Naive thymus-derived CD8-positive, alpha-beta T cell (primary cell): ENCODE measurements at regions not wholly inside any gene's neighbourhood (a gene's known extent, or its start where the extent isn't known, plus 50 kb on each side); places are given as distances from the start of the nearest gene placed in this dataset.
"Not testable (repeated sequence)": the region's sequence is repeated elsewhere in the genome, so short reads cannot be mapped to it uniquely, and the experiment has no call there.

Source experiments
- ATAC-seq, 2 donors: fragments of 150-1000 bp; cut with Tn5 transposase in 1 of 2; sonication (Bioruptor Pico), chemical (Tn5 transposase) in 1 of 2; 1 replicate in 1 of 2; 2 replicates in 1 of 2; pipeline ENCODE4 v1.10.0; 2021; ENCODE audit warnings: mild to moderate bottlenecking in 2 of 2, moderate library complexity in 2 of 2
- POLR2A ChIA-PET: fragments of 350-600 bp; sonication (Branson Sonifier 250); formaldehyde crosslinking; loops from one replicate; lab custom pipeline; 2021; ENCODE audit warnings: antibody characterized with exemption; lab: Charles Lee
- DNase-seq, 10 donors: peaks; one replicate each; pipeline versions ENCODE4 v3.0.0 to v3.0.0-alpha.2; 2020 to 2022
- H3K27ac Mint-ChIP-seq, 10 donors: one replicate each; pipeline ENCODE4 v1.8.0; 2020 to 2022; ENCODE audit warnings: mild to moderate bottlenecking in 10 of 10, mixed read lengths in 10 of 10, moderate library complexity in 4 of 10, inconsistent platforms in 1 of 10
- H3K27me3 Mint-ChIP-seq, 5 donors: one replicate each; pipeline ENCODE4 v1.8.0; 2021 to 2022; ENCODE audit warnings: mixed read lengths in 5 of 5
- H3K36me3 Mint-ChIP-seq, 3 donors: one replicate each; pipeline ENCODE4 v1.8.0; 2020 to 2022; ENCODE audit warnings: mixed read lengths in 3 of 3, mild to moderate bottlenecking in 2 of 3, inconsistent platforms in 1 of 3
- H3K4me1 Mint-ChIP-seq, 4 donors: one replicate each; pipeline ENCODE4 v1.8.0; 2021 to 2022; ENCODE audit warnings: mixed read lengths in 4 of 4
- H3K4me3 Mint-ChIP-seq, 10 donors: one replicate each; pipeline ENCODE4 v1.8.0; 2020 to 2022; ENCODE audit warnings: mild to moderate bottlenecking in 10 of 10, mixed read lengths in 10 of 10, moderate library complexity in 6 of 10, inconsistent platforms in 1 of 10
- H3K9me3 Mint-ChIP-seq, 9 donors: one replicate each; pipeline ENCODE4 v1.8.0; 2020 to 2022; ENCODE audit warnings: mixed read lengths in 9 of 9, mild to moderate bottlenecking in 3 of 9, inconsistent platforms in 1 of 9, moderate library complexity in 1 of 9

DNA sequence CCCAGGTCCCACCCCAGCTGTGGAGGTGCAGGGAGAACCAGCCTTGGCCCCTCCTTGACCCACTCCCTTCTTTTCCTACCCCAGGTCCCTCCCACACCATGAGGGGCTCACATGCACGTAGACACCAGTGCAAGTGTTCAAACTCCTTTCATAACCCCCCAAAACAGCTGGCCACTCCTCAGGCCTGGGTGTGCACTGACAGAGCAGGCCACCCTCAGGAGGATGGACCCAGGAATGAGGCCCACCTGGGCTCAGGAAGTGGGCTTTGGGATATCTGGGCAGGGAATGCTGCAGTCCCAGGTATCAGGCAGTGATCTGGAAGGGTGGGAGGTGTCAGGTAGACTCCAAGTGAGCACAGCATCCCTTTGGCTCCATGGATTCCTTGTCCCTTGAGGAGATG lies 723.8 kb downstream of the MATN1 start:
- peaks cover 0 to 17% (median 3%) of the 10 kb centered on the region in 5 donors for H3K27me3 Mint-ChIP-seq
- no peak for ATAC-seq
- H3K27ac Mint-ChIP-seq, result no peak overlapping the region
- H3K4me1 Mint-ChIP-seq, result peaks cover 0 to 3% (median 0%) of the 10 kb centered on the region in 4 donors
- peaks cover under 1 to 20% (median 13%) of the 10 kb centered on the region in 9 donors for H3K9me3 Mint-ChIP-seq
- DNase-seq, result no peak
- POLR2A ChIA-PET, result no interaction called here
- H3K4me3 Mint-ChIP-seq, result no peak overlapping the region
- H3K36me3 Mint-ChIP-seq, result peaks cover 0 to 15% (median 0%) of the 10 kb centered on the region in 3 donors

DNA sequence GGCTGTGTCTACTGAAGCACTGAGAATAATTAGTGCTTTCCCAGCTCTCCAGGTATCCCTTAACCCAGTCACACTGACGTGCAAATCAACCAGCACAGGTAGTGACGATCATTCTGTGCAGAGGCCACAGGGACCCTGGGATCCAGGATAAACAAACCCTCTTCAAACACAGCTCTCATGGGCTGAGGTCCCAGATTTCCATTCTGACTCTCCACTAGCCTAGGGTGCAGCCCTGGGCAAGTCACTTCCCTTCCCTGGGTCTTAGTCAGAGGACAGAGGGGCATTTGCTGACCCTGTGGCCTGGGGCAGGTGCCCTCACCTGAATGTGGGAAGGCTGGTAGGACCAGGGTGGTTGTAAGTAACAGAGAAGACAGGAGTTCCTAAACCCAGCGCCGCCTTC lies 724.7 kb downstream of the MATN1 start:
- Mint-ChIP-seq H3K27me3 (peaks cover 0 to 17% (median 3%) of the 10 kb centered on the region in 5 donors), H3K27ac (no peak overlapping the region), H3K9me3 (peaks cover 6 to 29% (median 21%) of the 10 kb centered on the region in 9 donors), H3K36me3 (peaks cover 0 to 15% (median 0%) of the 10 kb centered on the region in 3 donors), H3K4me3 (no peak overlapping the region), H3K4me1 (peaks cover 0 to 3% (median 0%) of the 10 kb centered on the region in 4 donors)
- POLR2A ChIA-PET, result no interaction called here
- no peak for ATAC-seq
- no peak for DNase-seq

DNA sequence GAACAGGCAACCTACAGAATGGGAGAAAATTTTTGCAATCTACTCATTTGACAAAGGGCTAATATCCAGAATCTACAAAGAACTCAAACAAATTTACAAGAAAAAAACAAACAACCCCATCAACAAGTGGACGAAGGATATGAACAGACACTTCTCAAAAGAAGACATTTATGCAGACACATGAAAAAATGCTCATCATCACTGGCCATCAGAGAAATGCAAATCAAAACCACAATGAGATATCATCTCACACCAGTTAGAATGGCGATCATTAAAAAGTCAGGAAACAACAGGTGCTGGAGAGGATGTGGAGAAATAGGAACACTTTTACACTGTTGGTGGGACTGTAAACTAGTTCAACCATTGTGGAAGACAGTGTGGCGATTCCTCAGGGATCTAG lies 725.6 kb downstream of the MATN1 start:
- DNase-seq, ATAC-seq, H3K27ac Mint-ChIP-seq, POLR2A ChIA-PET, H3K4me3 Mint-ChIP-seq, H3K4me1 Mint-ChIP-seq: not testable (repeated sequence)
- Mint-ChIP-seq H3K27me3 (peaks cover 0 to 15% (median 5%) of the 10 kb centered on the region in 5 donors), H3K36me3 (peaks cover 0 to 23% (median 0%) of the 10 kb centered on the region in 3 donors), H3K9me3 (peaks cover 10 to 37% (median 30%) of the 10 kb centered on the region in 9 donors)

DNA sequence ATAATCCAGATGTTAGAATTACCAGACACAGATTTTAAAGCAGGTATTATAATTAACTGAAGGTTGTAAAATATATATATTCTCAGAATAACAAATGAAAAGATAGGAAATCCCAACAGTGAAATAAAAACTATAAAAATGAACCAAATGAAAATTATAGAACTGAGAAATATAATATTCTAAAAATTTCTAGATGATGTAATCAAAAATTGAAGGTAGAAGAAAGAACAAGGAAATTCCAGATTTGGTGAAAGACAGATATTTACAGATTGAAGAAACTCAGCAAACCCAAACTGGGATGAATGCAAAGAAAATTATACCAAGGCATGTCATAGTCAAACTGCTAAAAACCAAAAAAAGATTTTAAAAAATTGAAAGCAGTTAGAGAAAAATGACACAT lies 729.4 kb downstream of the MATN1 start:
- DNase-seq (no peak), ATAC-seq (no peak)
- peaks cover 0 to 22% (median 8%) of the 10 kb centered on the region in 5 donors for H3K27me3 Mint-ChIP-seq
- no peak overlapping the region for H3K27ac Mint-ChIP-seq
- peaks cover 0 to 24% (median 0%) of the 10 kb centered on the region in 3 donors for H3K36me3 Mint-ChIP-seq
- no peak overlapping the region for H3K4me3 Mint-ChIP-seq
- H3K9me3 Mint-ChIP-seq, result peaks cover 12 to 44% (median 30%) of the 10 kb centered on the region in 9 donors
- POLR2A ChIA-PET, result no interaction called here
- no peaks in the 10 kb centered on the region for H3K4me1 Mint-ChIP-seq

DNA sequence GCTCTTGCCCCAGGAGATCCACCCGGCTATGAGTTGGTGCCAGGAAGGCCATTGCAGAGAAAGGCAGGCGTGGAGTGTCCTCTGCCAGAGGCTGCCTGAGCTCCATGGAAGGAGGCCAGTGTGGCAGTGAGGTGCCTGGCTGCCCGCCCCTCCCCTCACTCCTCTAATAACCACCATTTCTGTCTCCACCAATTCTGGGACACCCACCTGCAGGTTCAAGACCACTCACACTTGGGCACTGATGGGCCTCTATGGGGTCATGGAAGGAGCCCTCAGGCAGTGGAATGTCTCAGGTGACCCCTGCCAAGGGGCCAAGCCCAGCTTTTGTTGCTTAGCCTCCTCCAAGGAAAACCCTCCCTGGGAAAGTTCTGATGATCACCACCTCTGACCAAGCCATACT lies 731.6 kb downstream of the MATN1 start:
- DNase-seq (no peak), ATAC-seq (no peak)
- H3K4me3 Mint-ChIP-seq, result no peak overlapping the region
- H3K4me1 Mint-ChIP-seq, result no peaks in the 10 kb centered on the region
- peaks cover 12 to 44% (median 30%) of the 10 kb centered on the region in 9 donors for H3K9me3 Mint-ChIP-seq
- peaks cover 0 to 24% (median 0%) of the 10 kb centered on the region in 3 donors for H3K36me3 Mint-ChIP-seq
- POLR2A ChIA-PET, result no interaction called here
- H3K27ac Mint-ChIP-seq, result no peak overlapping the region
- H3K27me3 Mint-ChIP-seq, result peaks cover 1 to 26% (median 8%) of the 10 kb centered on the region in 5 donors

DNA sequence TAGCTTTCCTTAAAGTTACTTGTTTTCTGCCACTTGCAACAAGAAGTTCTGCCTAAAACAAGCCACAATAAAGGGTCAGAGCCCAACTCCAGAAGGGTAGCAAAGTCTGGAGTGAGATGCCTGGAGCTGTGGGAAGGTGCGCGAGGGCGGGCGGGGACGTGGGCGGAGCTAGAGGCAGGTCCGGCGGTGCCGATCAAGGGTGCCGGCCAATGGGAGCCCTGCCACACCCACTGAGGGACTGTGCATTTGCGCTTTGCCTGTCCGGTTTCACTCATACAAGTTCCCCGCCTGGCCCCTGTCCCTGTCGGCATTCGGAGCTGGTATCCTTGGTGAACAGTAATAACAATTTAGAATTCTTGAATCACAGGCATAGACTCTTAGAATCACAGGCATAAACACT lies 732.4 kb downstream of the MATN1 start:
- H3K36me3 Mint-ChIP-seq, result peaks cover 0 to 18% (median 0%) of the 10 kb centered on the region in 3 donors
- H3K4me3 Mint-ChIP-seq, result no peak overlapping the region
- POLR2A ChIA-PET, result no interaction called here
- H3K9me3 Mint-ChIP-seq, result peaks cover 12 to 38% (median 26%) of the 10 kb centered on the region in 9 donors
- DNase-seq (no peak), ATAC-seq (no peak)
- H3K27me3 Mint-ChIP-seq, result peaks cover 3 to 28% (median 6%) of the 10 kb centered on the region in 5 donors
- H3K27ac Mint-ChIP-seq, result no peak overlapping the region
- H3K4me1 Mint-ChIP-seq, result no peaks in the 10 kb centered on the region

DNA sequence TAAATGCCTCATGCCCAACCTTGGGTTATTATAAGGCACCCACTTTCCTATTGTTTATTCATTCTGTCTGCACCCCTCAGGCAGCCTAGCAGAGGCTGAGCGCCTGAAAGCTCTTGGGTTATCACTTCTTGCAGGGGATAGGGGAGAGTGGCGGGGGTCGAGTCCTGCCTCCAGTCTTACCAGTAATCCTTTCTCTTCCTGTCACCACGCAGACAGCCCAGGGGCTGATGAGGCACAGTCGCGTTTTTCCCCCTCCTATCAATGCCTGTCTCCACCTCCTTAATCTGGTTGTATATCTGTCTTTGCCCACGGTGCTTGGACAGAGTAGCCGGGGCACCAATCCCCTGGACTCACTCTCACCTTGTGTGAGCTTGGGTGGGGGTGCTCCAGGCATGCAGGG lies 733.1 kb downstream of the MATN1 start:
- ATAC-seq, result no peak
- no peak overlapping the region for H3K4me3 Mint-ChIP-seq
- no peak for DNase-seq
- H3K27me3 Mint-ChIP-seq, result peaks cover 3 to 32% (median 5%) of the 10 kb centered on the region in 5 donors
- POLR2A ChIA-PET, result no interaction called here
- H3K27ac Mint-ChIP-seq, result no peak overlapping the region
- H3K4me1 Mint-ChIP-seq, result no peaks in the 10 kb centered on the region
- H3K36me3 Mint-ChIP-seq, result peaks cover 0 to 13% (median 0%) of the 10 kb centered on the region in 3 donors
- H3K9me3 Mint-ChIP-seq, result peaks cover 10 to 31% (median 22%) of the 10 kb centered on the region in 9 donors

DNA sequence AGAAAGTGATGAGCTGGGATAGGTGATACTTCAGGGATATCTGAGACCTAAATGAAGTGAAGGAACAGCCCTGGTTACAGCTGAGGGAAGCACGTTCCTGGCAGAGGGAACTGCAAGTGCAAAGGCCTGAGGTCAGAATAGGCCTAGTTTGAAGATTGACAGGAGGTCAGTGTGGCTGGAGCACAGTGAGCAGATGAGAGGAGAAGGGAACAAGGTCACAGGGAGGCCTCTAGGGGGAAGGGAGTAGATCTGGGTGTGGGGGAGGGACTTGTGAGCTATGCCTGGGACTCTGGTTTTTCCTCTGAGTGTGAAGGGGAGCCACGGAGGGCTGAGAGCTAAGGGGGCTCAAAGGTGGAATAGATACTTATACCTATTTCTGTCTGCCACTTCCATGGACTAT lies 736.4 kb downstream of the MATN1 start:
- no peak for ATAC-seq
- Mint-ChIP-seq H3K36me3 (peaks cover 0 to 5% (median 0%) of the 10 kb centered on the region in 3 donors), H3K4me1 (no peaks in the 10 kb centered on the region), H3K4me3 (no peak overlapping the region), H3K27ac (no peak overlapping the region), H3K27me3 (peaks cover 7 to 54% (median 16%) of the 10 kb centered on the region in 5 donors), H3K9me3 (peaks cover 0 to 13% (median 3%) of the 10 kb centered on the region in 9 donors)
- no peak for DNase-seq
- POLR2A ChIA-PET, result no interaction called here

DNA sequence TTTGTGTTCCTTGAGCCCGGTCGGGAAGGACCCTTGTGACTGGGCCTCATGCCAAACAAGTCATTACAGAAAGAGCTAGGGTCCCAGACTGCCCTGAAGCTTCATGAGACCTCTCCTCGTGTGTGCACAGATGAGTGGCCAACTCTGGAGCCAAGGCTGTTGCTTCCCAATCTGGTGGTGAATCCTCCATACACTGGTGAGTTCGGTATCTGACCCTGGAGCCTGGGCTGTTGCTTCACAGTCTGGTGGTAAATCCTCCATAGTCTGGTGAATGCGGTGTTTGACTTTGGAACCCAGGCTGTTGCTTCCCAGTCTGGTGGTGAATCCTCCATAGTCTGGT lies 737.8 kb downstream of the MATN1 start:
- H3K36me3 Mint-ChIP-seq, result peaks cover 0 to 5% (median 0%) of the 10 kb centered on the region in 3 donors
- no peak for DNase-seq
- H3K4me3 Mint-ChIP-seq, result no peak overlapping the region
- H3K9me3 Mint-ChIP-seq, result peaks cover 0 to 15% (median 4%) of the 10 kb centered on the region in 9 donors
- ATAC-seq, result no peak
- no peaks in the 10 kb centered on the region for H3K4me1 Mint-ChIP-seq
- no peak overlapping the region for H3K27ac Mint-ChIP-seq
- POLR2A ChIA-PET, result no interaction called here
- H3K27me3 Mint-ChIP-seq, result peaks cover 10 to 64% (median 28%) of the 10 kb centered on the region in 5 donors

DNA sequence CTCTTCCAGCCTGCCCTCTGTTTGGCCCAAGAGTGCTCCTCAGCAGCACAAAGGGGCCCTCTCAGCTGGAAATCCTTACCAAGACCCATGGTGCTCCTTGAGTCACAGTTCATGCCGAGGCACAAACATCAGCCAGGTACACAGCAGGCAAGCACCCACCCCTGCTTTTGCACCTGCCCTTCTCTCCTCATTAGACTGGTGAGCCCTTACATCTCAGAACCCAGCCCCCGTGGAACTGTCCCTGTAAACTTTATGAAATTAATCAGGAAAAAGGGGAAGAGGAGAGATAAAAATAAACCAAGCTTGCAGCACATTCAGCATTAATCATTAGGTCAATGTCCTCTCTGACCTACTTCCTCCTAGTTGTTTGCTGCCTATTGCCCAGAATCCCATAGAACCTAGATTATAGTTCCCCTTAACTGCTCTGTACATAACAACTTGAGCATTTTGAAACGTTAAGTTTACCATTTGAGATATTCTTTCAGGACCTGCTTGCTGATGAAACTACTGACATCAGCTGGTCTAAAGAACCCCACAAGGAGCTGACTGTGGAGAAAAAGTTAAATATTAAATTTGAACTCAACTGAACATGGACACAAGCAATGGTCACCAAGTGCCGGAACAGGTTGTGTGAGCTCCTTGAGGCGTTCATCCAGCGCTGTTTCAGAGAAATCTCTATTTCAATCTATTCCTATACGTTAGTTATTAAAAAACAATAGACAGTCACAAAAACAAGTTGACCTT lies 738.4 kb downstream of the MATN1 start:
- POLR2A ChIA-PET, result no interaction called here
- ATAC-seq (no peak), DNase-seq (no peak)
- Mint-ChIP-seq H3K27me3 (peaks cover 10 to 64% (median 29%) of the 10 kb centered on the region in 5 donors), H3K9me3 (peaks cover 0 to 17% (median 4%) of the 10 kb centered on the region in 9 donors), H3K4me1 (no peaks in the 10 kb centered on the region), H3K36me3 (peaks cover 0 to 5% (median 0%) of the 10 kb centered on the region in 3 donors), H3K27ac (no peak overlapping the region), H3K4me3 (peak overlapping the region in 1 of 10 donors; percentile 16)

DNA sequence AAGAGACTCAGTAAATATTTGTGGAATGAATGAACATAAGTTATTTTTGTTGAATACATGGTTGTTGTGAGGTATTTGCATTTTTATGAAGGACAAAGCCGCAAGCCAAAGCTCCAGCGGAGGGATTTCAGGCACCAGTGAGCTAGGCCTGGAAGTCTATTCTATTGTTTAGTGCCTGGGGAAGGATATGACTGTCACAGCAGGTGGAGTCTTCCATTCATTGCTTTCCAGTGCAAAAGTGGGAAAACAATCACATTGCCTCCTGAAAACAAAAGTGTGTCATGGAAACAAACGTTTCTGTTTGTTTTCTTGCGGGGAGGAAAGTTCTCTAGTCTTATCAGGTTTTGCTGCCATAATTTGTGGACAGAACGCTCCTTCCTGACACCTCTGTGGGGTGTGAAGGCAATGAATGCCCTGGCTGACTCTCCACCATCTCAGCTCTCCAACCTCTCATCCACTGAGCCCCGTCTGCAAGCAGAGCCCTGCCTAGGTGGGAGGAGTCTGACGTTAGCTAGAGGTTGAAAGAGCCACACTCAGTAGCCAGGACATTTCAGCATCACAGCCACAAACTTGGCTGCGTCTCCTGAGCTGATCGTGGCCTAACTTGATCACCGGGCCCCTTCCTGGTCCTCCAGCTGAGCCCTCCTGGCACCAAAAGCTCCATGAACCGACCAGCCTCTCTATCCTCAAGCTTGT lies 739.1 kb downstream of the MATN1 start:
- POLR2A ChIA-PET, result no interaction called here
- ATAC-seq, result no peak
- Mint-ChIP-seq H3K4me3 (peak overlapping the region in 1 of 10 donors; percentile 16), H3K27me3 (peaks cover 10 to 60% (median 29%) of the 10 kb centered on the region in 5 donors), H3K36me3 (peaks cover 0 to 5% (median 0%) of the 10 kb centered on the region in 3 donors), H3K27ac (no peak overlapping the region), H3K9me3 (peaks cover 0 to 17% (median 4%) of the 10 kb centered on the region in 9 donors), H3K4me1 (no peaks in the 10 kb centered on the region)
- no peak for DNase-seq

DNA sequence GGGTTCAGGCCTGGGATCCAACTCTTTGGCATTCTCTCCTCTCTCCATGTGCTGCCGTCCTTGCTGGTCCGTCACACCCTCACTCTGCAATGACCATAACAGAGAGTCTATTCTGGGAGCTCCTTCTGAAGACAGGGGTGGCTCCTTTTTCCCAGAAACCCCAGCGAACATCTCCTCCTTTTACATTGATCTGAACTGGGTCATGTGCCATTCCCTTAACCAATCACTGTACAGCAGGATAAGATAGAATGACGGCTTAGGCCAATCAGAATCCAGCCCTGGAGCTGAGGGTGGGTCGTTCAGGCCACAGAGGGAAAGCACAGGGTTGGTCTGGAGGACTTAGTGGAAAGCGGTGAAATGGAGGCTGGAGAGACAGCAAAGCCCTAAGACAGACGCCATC lies 740.1 kb downstream of the MATN1 start:
- H3K4me3 Mint-ChIP-seq, result no peak overlapping the region

More for the DNA sequence above, 740.1 kb downstream of the MATN1 start:
- POLR2A ChIA-PET, result no interaction called here
- Mint-ChIP-seq H3K9me3 (peaks cover 0 to 20% (median 5%) of the 10 kb centered on the region in 9 donors), H3K27ac (peak overlapping the region in 1 of 10 donors; percentile 54), H3K27me3 (peaks cover 10 to 59% (median 29%) of the 10 kb centered on the region in 5 donors), H3K4me1 (no peaks in the 10 kb centered on the region), H3K36me3 (peaks cover 0 to 5% (median 0%) of the 10 kb centered on the region in 3 donors)
- no peak for ATAC-seq
- DNase-seq, result no peak
